Kidney capillary endothelial cell (primary cell): ENCODE measurements at regions not wholly inside any gene's neighbourhood (a gene's known extent, or its start where the extent isn't known, plus 50 kb on each side); places are given as distances from the start of the nearest gene placed in this dataset.
"Not testable (repeated sequence)": the region's sequence is repeated elsewhere in the genome, so short reads cannot be mapped to it uniquely, and the experiment has no call there.

Experiments used
- DNase-seq: peaks from one replicate; pipeline ENCODE4 v3.0.0-alpha.2; 2018; ENCODE audit warnings: low spot score

GRCh38 chr19:27891411-27891810 is 1321.5 kb downstream of the UQCRFS1 start:
- no peak for DNase-seq

- no peak for DNase-seq
Measured at GRCh38 chr19:27890696-27891095, 1322.3 kb downstream of the UQCRFS1 start.

GRCh38 chr19:27890206-27890605 is 1322.7 kb downstream of the UQCRFS1 start:
- DNase-seq = no peak

GRCh38 chr19:27889156-27889555 is 1323.8 kb downstream of the UQCRFS1 start:
- no peak for DNase-seq

GRCh38 chr19:27887946-27888345 is 1325.0 kb downstream of the UQCRFS1 start:
- DNase-seq = no peak

- no peak for DNase-seq
Measured at GRCh38 chr19:27885359-27885758, 1327.6 kb downstream of the UQCRFS1 start.

- no peak for DNase-seq
Measured at GRCh38 chr19:27884376-27884775, 1328.6 kb downstream of the UQCRFS1 start.

GRCh38 chr19:27881213-27881612 is 1331.7 kb downstream of the UQCRFS1 start:
- DNase-seq = no peak

- no peak for DNase-seq
Measured at GRCh38 chr19:27876976-27877512, 1335.9 kb downstream of the UQCRFS1 start.

GRCh38 chr19:27876489-27876888 is 1336.5 kb downstream of the UQCRFS1 start:
- DNase-seq = no peak

- no peak for DNase-seq
Measured at GRCh38 chr19:27872370-27872769, 1340.6 kb downstream of the UQCRFS1 start.

- DNase-seq = no peak
Measured at GRCh38 chr19:27870293-27870692, 1342.7 kb downstream of the UQCRFS1 start.

GRCh38 chr19:27868007-27868406 is 1344.9 kb downstream of the UQCRFS1 start:
- no peak for DNase-seq

- no peak for DNase-seq
Measured at GRCh38 chr19:27865927-27866777, 1346.8 kb downstream of the UQCRFS1 start.

GRCh38 chr19:27861411-27861975 is 1351.5 kb downstream of the UQCRFS1 start:
- DNase-seq = no peak

- no peak for DNase-seq
Measured at GRCh38 chr19:27860309-27860934, 1352.5 kb downstream of the UQCRFS1 start.

- DNase-seq = no peak
Measured at GRCh38 chr19:27859689-27860088, 1353.3 kb downstream of the UQCRFS1 start.

- no peak for DNase-seq
Measured at GRCh38 chr19:27858981-27859581, 1353.9 kb downstream of the UQCRFS1 start.

GRCh38 chr19:27852931-27853330 is 1360.0 kb downstream of the UQCRFS1 start:
- DNase-seq = not testable (repeated sequence)

GRCh38 chr19:27851543-27852060 is 1361.3 kb downstream of the UQCRFS1 start:
- DNase-seq = no peak

GRCh38 chr19:27851002-27851481 is 1361.9 kb downstream of the UQCRFS1 start:
- DNase-seq = no peak

- DNase-seq = no peak
Measured at GRCh38 chr19:27846944-27847343, 1366.0 kb downstream of the UQCRFS1 start.
